Liver (tissue), 8 donors: ENCODE measurements at regions not wholly inside any gene's neighbourhood (a gene's known extent, or its start where the extent isn't known, plus 50 kb on each side); places are given as distances from the start of the nearest gene placed in this dataset.

ENCODE experiments used
- DNase-seq: peaks from one replicate; pipeline ENCODE4 v3.0.0-alpha.2; 2017; ENCODE audit warnings: low spot score
- H3K27ac ChIP-seq, 2 donors: one replicate each; pipeline ENCODE4 v1.7.0; 2013; ENCODE audit warnings: inconsistent platforms in 2 of 2, low read length in 2 of 2, control low read depth in 1 of 2, low read depth in 1 of 2, mild to moderate bottlenecking in 1 of 2
- H3K27me3 ChIP-seq, 4 donors: one replicate each; pipeline versions ENCODE4 v1.6.1 to v1.7.0; 2013; ENCODE audit warnings: low read length in 3 of 4, inconsistent platforms in 1 of 4, mild to moderate bottlenecking in 1 of 4, moderate library complexity in 1 of 4; ENCODE audit not compliant: control insufficient read depth in 4 of 4, insufficient read depth in 4 of 4
- H3K36me3 ChIP-seq, 4 donors: one replicate each; pipeline versions ENCODE4 v1.6.1 to v1.7.0; 2013; ENCODE audit warnings: low read length in 3 of 4, mild to moderate bottlenecking in 3 of 4, low read depth in 1 of 4, moderate library complexity in 1 of 4; ENCODE audit not compliant: control insufficient read depth in 4 of 4, insufficient read depth in 3 of 4
- H3K4me1 ChIP-seq, 4 donors: one replicate each; pipeline versions ENCODE4 v1.6.1 to v1.7.0; 2013; ENCODE audit warnings: low read length in 3 of 4, mild to moderate bottlenecking in 3 of 4, moderate library complexity in 1 of 4; ENCODE audit not compliant: control insufficient read depth in 4 of 4, insufficient read depth in 4 of 4
- H3K4me3 ChIP-seq, 3 donors: one replicate each; pipeline versions ENCODE4 v1.6.1 to v1.7.0; 2013; ENCODE audit warnings: low read length in 3 of 3, control low read depth in 1 of 3, low read depth in 1 of 3, mild to moderate bottlenecking in 1 of 3
- H3K9ac ChIP-seq, 2 donors: one replicate each; pipeline ENCODE4 v1.7.0; 2013; ENCODE audit warnings: low read length in 2 of 2, mild to moderate bottlenecking in 2 of 2, moderate library complexity in 2 of 2, control low read depth in 1 of 2, low read depth in 1 of 2
- H3K9me3 ChIP-seq, 4 donors: one replicate each; pipeline versions ENCODE4 v1.6.1 to v1.7.0; 2013; ENCODE audit warnings: low read length in 3 of 4; ENCODE audit not compliant: control insufficient read depth in 4 of 4
- EGR1 ChIP-seq, 2 donors: IDR thresholded peaks; 2 replicates each; pipeline ENCODE4 v1.6.1; 2016 to 2018; ENCODE audit warnings: antibody characterized with exemption in 2 of 2, low read depth in 2 of 2
- FOXA1 ChIP-seq: IDR thresholded peaks from 2 replicates; pipeline ENCODE4 v1.6.1; 2016; ENCODE audit warnings: antibody characterized with exemption
- FOXA2 ChIP-seq: IDR thresholded peaks from 2 replicates; pipeline ENCODE4 v1.6.1; 2016; ENCODE audit warnings: antibody characterized with exemption
- GABPA ChIP-seq, 2 donors: IDR thresholded peaks in 1 of 2; conservative IDR thresholded peaks in 1 of 2; 2 replicates each; pipeline ENCODE4 v1.6.1; 2016; ENCODE audit warnings: antibody characterized with exemption in 2 of 2, mild to moderate bottlenecking in 1 of 2, moderate library complexity in 1 of 2
- HNF4A ChIP-seq, 2 donors: conservative IDR thresholded peaks; 2 replicates each; pipeline ENCODE4 v1.6.1; 2016; ENCODE audit warnings: antibody characterized with exemption in 2 of 2, mild to moderate bottlenecking in 2 of 2
- HNF4G ChIP-seq: IDR thresholded peaks from 2 replicates; pipeline ENCODE4 v1.6.1; 2016; ENCODE audit warnings: antibody characterized with exemption
- JUND ChIP-seq, 2 donors: IDR thresholded peaks; 2 replicates each; pipeline ENCODE4 v1.6.1; 2016; ENCODE audit warnings: antibody characterized with exemption in 2 of 2
- NR2F2 ChIP-seq: IDR thresholded peaks from 2 replicates; pipeline ENCODE4 v1.6.1; 2016; ENCODE audit warnings: antibody characterized with exemption
- RAD21 ChIP-seq, 2 donors: IDR thresholded peaks; 2 replicates each; pipeline ENCODE4 v1.6.1; 2016; ENCODE audit warnings: antibody characterized with exemption in 2 of 2, mild to moderate bottlenecking in 2 of 2
- RXRA ChIP-seq, 2 donors: IDR thresholded peaks; 2 replicates each; pipeline ENCODE4 v1.6.1; 2017 to 2018; ENCODE audit warnings: antibody characterized with exemption in 2 of 2, mild to moderate bottlenecking in 1 of 2
- SP1 ChIP-seq: IDR thresholded peaks from 2 replicates; pipeline ENCODE4 v1.6.1; 2018; ENCODE audit warnings: antibody characterized with exemption, mild to moderate bottlenecking
- TAF1 ChIP-seq: conservative IDR thresholded peaks from 2 replicates; pipeline ENCODE4 v1.6.1; 2016; ENCODE audit warnings: antibody characterized with exemption, mild to moderate bottlenecking
- YY1 ChIP-seq: IDR thresholded peaks from 2 replicates; pipeline ENCODE4 v1.6.1; 2016; ENCODE audit warnings: antibody characterized with exemption, mild to moderate bottlenecking
- WGBS: extraction: QIAGEN DNeasy Blood & Tissue Kit; methylation state at CpG from one replicate; pipeline ENCODE4 v1.1.7; 2013; 5-methylcytosine and 5-hydroxymethylcytosine counted together
- TF ChIP-seq, protein P1 (sequence below): fragments of 150-350 bp; IDR thresholded peaks from 2 replicates; pipeline ENCODE4 v1.5.1; 2017; ENCODE audit warnings: improper control_type of control experiment, low read depth, low read length; ENCODE audit not compliant: missing input control
- TF ChIP-seq, protein P2 (sequence below): IDR thresholded peaks from 2 replicates; pipeline ENCODE4 v1.6.1; 2016; ENCODE audit warnings: antibody characterized with exemption
- TF ChIP-seq, protein P3 (sequence below): IDR thresholded peaks from 2 replicates; pipeline ENCODE4 v1.6.1; 2016; ENCODE audit warnings: antibody characterized with exemption
- TF ChIP-seq, protein P4 (sequence below): IDR thresholded peaks from 2 replicates; pipeline ENCODE4 v1.6.1; 2016; ENCODE audit warnings: antibody characterized with exemption, mild to moderate bottlenecking
- TF ChIP-seq, protein P5 (sequence below): IDR thresholded peaks from 2 replicates; pipeline ENCODE4 v1.6.1; 2016; ENCODE audit warnings: antibody characterized with exemption
- donor health status: healthy.
- donor health status: healthy.
- donor health status: healthy.
- donor health status: healthy.
- donor health status: healthy.

DNA sequence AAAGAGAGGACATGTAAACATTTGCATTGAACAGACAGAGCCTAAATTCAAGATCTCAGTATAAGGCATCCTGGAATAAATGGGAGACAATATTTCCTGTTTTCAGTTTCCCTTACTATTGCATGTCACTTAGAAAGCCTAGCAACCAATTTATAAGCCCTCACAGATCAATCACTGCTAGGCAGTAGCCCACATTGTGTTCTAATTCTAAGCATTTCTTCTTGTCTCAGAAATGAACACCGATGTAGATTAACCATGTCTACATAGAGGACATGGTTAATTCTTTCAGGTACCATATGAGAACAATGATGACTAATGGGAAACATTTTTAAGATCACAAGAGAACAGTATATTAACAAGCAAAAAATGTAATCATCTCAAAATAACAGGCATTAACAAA is 79.6 kb upstream of the HMHB1 start:
- no peak for TF ChIP-seq SP1
- no peak for TF ChIP-seq RAD21 (IDR thresholded peaks at IDR 0.05)
- TF ChIP-seq, protein P1, sequence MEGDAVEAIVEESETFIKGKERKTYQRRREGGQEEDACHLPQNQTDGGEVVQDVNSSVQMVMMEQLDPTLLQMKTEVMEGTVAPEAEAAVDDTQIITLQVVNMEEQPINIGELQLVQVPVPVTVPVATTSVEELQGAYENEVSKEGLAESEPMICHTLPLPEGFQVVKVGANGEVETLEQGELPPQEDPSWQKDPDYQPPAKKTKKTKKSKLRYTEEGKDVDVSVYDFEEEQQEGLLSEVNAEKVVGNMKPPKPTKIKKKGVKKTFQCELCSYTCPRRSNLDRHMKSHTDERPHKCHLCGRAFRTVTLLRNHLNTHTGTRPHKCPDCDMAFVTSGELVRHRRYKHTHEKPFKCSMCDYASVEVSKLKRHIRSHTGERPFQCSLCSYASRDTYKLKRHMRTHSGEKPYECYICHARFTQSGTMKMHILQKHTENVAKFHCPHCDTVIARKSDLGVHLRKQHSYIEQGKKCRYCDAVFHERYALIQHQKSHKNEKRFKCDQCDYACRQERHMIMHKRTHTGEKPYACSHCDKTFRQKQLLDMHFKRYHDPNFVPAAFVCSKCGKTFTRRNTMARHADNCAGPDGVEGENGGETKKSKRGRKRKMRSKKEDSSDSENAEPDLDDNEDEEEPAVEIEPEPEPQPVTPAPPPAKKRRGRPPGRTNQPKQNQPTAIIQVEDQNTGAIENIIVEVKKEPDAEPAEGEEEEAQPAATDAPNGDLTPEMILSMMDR, result no peak
- TF ChIP-seq, protein P2, sequence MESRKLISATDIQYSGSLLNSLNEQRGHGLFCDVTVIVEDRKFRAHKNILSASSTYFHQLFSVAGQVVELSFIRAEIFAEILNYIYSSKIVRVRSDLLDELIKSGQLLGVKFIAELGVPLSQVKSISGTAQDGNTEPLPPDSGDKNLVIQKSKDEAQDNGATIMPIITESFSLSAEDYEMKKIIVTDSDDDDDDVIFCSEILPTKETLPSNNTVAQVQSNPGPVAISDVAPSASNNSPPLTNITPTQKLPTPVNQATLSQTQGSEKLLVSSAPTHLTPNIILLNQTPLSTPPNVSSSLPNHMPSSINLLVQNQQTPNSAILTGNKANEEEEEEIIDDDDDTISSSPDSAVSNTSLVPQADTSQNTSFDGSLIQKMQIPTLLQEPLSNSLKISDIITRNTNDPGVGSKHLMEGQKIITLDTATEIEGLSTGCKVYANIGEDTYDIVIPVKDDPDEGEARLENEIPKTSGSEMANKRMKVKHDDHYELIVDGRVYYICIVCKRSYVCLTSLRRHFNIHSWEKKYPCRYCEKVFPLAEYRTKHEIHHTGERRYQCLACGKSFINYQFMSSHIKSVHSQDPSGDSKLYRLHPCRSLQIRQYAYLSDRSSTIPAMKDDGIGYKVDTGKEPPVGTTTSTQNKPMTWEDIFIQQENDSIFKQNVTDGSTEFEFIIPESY, result no peak
- TF ChIP-seq, protein P3, sequence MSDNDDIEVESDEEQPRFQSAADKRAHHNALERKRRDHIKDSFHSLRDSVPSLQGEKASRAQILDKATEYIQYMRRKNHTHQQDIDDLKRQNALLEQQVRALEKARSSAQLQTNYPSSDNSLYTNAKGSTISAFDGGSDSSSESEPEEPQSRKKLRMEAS, result no peak
- no peak for TF ChIP-seq HNF4G
- no peak for TF ChIP-seq JUND (IDR thresholded peaks at IDR 0.05)
- no peak for TF ChIP-seq FOXA2
- TF ChIP-seq, protein P4, sequence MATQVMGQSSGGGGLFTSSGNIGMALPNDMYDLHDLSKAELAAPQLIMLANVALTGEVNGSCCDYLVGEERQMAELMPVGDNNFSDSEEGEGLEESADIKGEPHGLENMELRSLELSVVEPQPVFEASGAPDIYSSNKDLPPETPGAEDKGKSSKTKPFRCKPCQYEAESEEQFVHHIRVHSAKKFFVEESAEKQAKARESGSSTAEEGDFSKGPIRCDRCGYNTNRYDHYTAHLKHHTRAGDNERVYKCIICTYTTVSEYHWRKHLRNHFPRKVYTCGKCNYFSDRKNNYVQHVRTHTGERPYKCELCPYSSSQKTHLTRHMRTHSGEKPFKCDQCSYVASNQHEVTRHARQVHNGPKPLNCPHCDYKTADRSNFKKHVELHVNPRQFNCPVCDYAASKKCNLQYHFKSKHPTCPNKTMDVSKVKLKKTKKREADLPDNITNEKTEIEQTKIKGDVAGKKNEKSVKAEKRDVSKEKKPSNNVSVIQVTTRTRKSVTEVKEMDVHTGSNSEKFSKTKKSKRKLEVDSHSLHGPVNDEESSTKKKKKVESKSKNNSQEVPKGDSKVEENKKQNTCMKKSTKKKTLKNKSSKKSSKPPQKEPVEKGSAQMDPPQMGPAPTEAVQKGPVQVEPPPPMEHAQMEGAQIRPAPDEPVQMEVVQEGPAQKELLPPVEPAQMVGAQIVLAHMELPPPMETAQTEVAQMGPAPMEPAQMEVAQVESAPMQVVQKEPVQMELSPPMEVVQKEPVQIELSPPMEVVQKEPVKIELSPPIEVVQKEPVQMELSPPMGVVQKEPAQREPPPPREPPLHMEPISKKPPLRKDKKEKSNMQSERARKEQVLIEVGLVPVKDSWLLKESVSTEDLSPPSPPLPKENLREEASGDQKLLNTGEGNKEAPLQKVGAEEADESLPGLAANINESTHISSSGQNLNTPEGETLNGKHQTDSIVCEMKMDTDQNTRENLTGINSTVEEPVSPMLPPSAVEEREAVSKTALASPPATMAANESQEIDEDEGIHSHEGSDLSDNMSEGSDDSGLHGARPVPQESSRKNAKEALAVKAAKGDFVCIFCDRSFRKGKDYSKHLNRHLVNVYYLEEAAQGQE, result no peak
- no peak for TF ChIP-seq GABPA (IDR thresholded peaks at IDR 0.05 in 1 of 2, conservative IDR thresholded peaks at IDR 0.05 in 1 of 2)
- no peak for TF ChIP-seq NR2F2
- TF ChIP-seq TAF1, result no peak
- no peak for TF ChIP-seq RXRA (IDR thresholded peaks at IDR 0.05)
- TF ChIP-seq, protein P5, sequence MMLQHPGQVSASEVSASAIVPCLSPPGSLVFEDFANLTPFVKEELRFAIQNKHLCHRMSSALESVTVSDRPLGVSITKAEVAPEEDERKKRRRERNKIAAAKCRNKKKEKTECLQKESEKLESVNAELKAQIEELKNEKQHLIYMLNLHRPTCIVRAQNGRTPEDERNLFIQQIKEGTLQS, result no peak
- TF ChIP-seq FOXA1, result no peak
- TF ChIP-seq HNF4A (conservative IDR thresholded peaks at IDR 0.05), result no peak
- TF ChIP-seq EGR1 (IDR thresholded peaks at IDR 0.05; ENCODE audit: low read depth in 2 of 2), result no peak
- no peak for TF ChIP-seq YY1
- DNase-seq, result no peak
- H3K27ac ChIP-seq, result no peak overlapping the region
- H3K36me3 ChIP-seq, result no peaks in the 10 kb centered on the region
- WGBS, result 98% methylated on average over 1 of the region's 1 CpG
- no peaks in the 10 kb centered on the region for H3K27me3 ChIP-seq
- H3K4me3 ChIP-seq, result no peak overlapping the region
- no peak overlapping the region for H3K9ac ChIP-seq
- H3K9me3 ChIP-seq, result no peaks in the 10 kb centered on the region
- H3K4me1 ChIP-seq, result peaks cover 0 to 12% (median 7%) of the 10 kb centered on the region in 4 donors
